H1 (cell line): ENCODE measurements at regions not wholly inside any gene's neighbourhood (a gene's known extent, or its start where the extent isn't known, plus 50 kb on each side); places are given as distances from the start of the nearest gene placed in this dataset.

Experiments used
- CTCF ChIA-PET: fragments of 300-600 bp; sonication (Branson Sonifier 250); formaldehyde crosslinking; loops from one replicate; lab custom pipeline; 2021; ENCODE audit not compliant: partially characterized antibody; lab: Charles Lee
- POLR2A ChIA-PET: fragments of 300-600 bp; sonication (Branson Sonifier 250); formaldehyde crosslinking; loops from one replicate; lab custom pipeline; 2021; ENCODE audit warnings: inconsistent platforms; ENCODE audit not compliant: partially characterized antibody; lab: Charles Lee
- DNase-seq, 2 experiments: peaks; one replicate each; pipeline versions ENCODE4 v3.0.0 to v3.0.0-alpha.2; 2010 to 2022; ENCODE audit warnings: low spot score in 2 of 2, low read depth in 1 of 2, mixed read lengths in 1 of 2
- FAIRE-seq: peaks from 2 replicates; lab custom pipeline; 2011; peaks lifted over from hg19 to GRCh38; lab: Jason Lieb, UNC
- H2AFZ ChIP-seq: 2 replicates; pipeline ENCODE4 v1.8.1; 2012; ENCODE audit warnings: low read length, inconsistent platforms
- H2AK5ac ChIP-seq: 2 replicates; pipeline ENCODE4 v1.6.1; 2013; ENCODE audit warnings: low read depth, low read length
- H2BK120ac ChIP-seq: replicated peaks from 2 replicates; pipeline ENCODE3; 2013; ENCODE audit warnings: low read depth, low read length, inconsistent platforms
- H2BK12ac ChIP-seq: 2 replicates; pipeline ENCODE4 v1.6.1; 2013; ENCODE audit warnings: low read depth, low read length
- H2BK15ac ChIP-seq: 2 replicates; pipeline ENCODE4 v1.6.1; 2013; ENCODE audit warnings: low read length
- H2BK20ac ChIP-seq: 2 replicates; pipeline ENCODE4 v1.6.1; 2013; ENCODE audit warnings: low read length
- H2BK5ac ChIP-seq: 2 replicates; pipeline ENCODE4 v1.6.1; 2013; ENCODE audit warnings: low read depth, low read length
- H3K14ac ChIP-seq: 2 replicates; pipeline ENCODE4 v1.6.1; 2013; ENCODE audit warnings: inconsistent platforms; ENCODE audit not compliant: insufficient read length
- H3K18ac ChIP-seq: 2 replicates; pipeline ENCODE4 v1.6.1; 2013; ENCODE audit warnings: low read length; ENCODE audit errors: extremely low read depth
- H3K23ac ChIP-seq: 2 replicates; pipeline ENCODE4 v1.6.1; 2013; ENCODE audit warnings: inconsistent platforms; ENCODE audit not compliant: insufficient read length
- H3K23me2 ChIP-seq: 2 replicates; pipeline ENCODE4 v1.6.1; 2013; ENCODE audit warnings: low read depth, low read length
- H3K27ac ChIP-seq: 2 replicates; pipeline ENCODE4 v1.6.1; 2011; ENCODE audit warnings: low read depth, low read length, inconsistent platforms
- H3K27me3 ChIP-seq, 4 experiments: replicated peaks in 1 of 4; 1 replicate in 1 of 4; 2 replicates in 3 of 4; pipeline versions ENCODE4 v1.6.1 to v1.8.1; 2011 to 2013; ENCODE audit warnings: low read length in 3 of 4, mild to moderate bottlenecking in 3 of 4, inconsistent platforms in 2 of 4, mixed read lengths in 2 of 4, moderate library complexity in 1 of 4; ENCODE audit not compliant: control insufficient read depth in 3 of 4, insufficient read depth in 3 of 4; ENCODE audit errors: extremely low read depth in 1 of 4
- H3K36me3 ChIP-seq, 4 experiments: 2 replicates each; pipeline versions ENCODE4 v1.6.1 to v1.8.1; 2011 to 2013; ENCODE audit warnings: mild to moderate bottlenecking in 4 of 4, low read length in 3 of 4, moderate library complexity in 2 of 4, control low read depth in 1 of 4, inconsistent platforms in 1 of 4; ENCODE audit not compliant: insufficient read depth in 4 of 4, control insufficient read depth in 2 of 4
- H3K4ac ChIP-seq: replicated peaks from 2 replicates; pipeline ENCODE3; 2013; ENCODE audit warnings: low read length, low read depth, mixed read lengths, inconsistent platforms; ENCODE audit not compliant: insufficient read length
- H3K4me1 ChIP-seq, 4 experiments: replicated peaks in 1 of 4; 1 replicate in 1 of 4; 2 replicates in 3 of 4; pipeline versions ENCODE4 v1.6.1 to v1.8.1; 2011 to 2013; ENCODE audit warnings: low read length in 3 of 4, inconsistent platforms in 2 of 4, mixed read lengths in 1 of 4; ENCODE audit not compliant: insufficient read depth in 4 of 4, control insufficient read depth in 3 of 4
- H3K4me2 ChIP-seq, 2 experiments: 2 replicates each; pipeline versions ENCODE4 v1.6.1 to v1.8.1; 2011 to 2013; ENCODE audit warnings: low read depth in 2 of 2, low read length in 2 of 2, control low read depth in 1 of 2, inconsistent platforms in 1 of 2, mild to moderate bottlenecking in 1 of 2; ENCODE audit not compliant: insufficient read depth in 1 of 2
- H3K4me3 ChIP-seq, 4 experiments: fragments of 200-600, 300-600 bp in 1 of 4; sonication (generic), shearing (Covaris generic), sonication (Bioruptor Twin) in 1 of 4; 2 replicates each; pipeline versions ENCODE4 v1.5.1 to v1.8.1; 2011 to 2016; ENCODE audit warnings: low read length in 4 of 4, low read depth in 3 of 4, control low read depth in 2 of 4, inconsistent platforms in 2 of 4, mild to moderate bottlenecking in 2 of 4, mixed read lengths in 1 of 4, moderate library complexity in 1 of 4; ENCODE audit not compliant: insufficient read depth in 2 of 4; ENCODE audit errors: extremely low read depth in 1 of 4
- H3K56ac ChIP-seq: replicated peaks from 2 replicates; pipeline ENCODE3; 2013; ENCODE audit warnings: low read depth, mild to moderate bottlenecking, mixed read lengths, low read length, inconsistent platforms; ENCODE audit not compliant: insufficient read length
- H3K79me1 ChIP-seq: 2 replicates; pipeline ENCODE4 v1.6.1; 2013; ENCODE audit warnings: low read depth, low read length, control low read depth
- H3K79me2 ChIP-seq, 2 experiments: 2 replicates each; pipeline versions ENCODE4 v1.6.1 to v1.8.1; 2012 to 2013; ENCODE audit warnings: low read length in 2 of 2, mild to moderate bottlenecking in 2 of 2, inconsistent platforms in 1 of 2; ENCODE audit not compliant: insufficient read depth in 2 of 2, control insufficient read depth in 1 of 2
- H3K9ac ChIP-seq, 4 experiments: replicated peaks in 1 of 4; 1 replicate in 1 of 4; 2 replicates in 3 of 4; pipeline versions ENCODE4 v1.6.1 to v1.8.1; 2011 to 2013; ENCODE audit warnings: low read depth in 3 of 4, low read length in 3 of 4, control low read depth in 2 of 4, mild to moderate bottlenecking in 2 of 4, moderate library complexity in 2 of 4, inconsistent platforms in 1 of 4; ENCODE audit errors: extremely low read depth in 1 of 4
- H3K9me3 ChIP-seq, 2 experiments: 2 replicates each; pipeline versions ENCODE4 v1.6.1 to v1.8.1; 2012 to 2013; ENCODE audit warnings: mild to moderate bottlenecking in 2 of 2, moderate library complexity in 2 of 2, control low read depth in 1 of 2, inconsistent platforms in 1 of 2, low read depth in 1 of 2, low read length in 1 of 2, mixed read lengths in 1 of 2; ENCODE audit not compliant: insufficient read depth in 2 of 2
- H4K20me1 ChIP-seq, 2 experiments: replicated peaks in 1 of 2; 2 replicates each; pipeline versions ENCODE3 to v1.8.1; 2011 to 2013; ENCODE audit warnings: inconsistent platforms in 2 of 2, low read length in 2 of 2, mild to moderate bottlenecking in 1 of 2; ENCODE audit not compliant: insufficient read depth in 2 of 2, control insufficient read depth in 1 of 2
- H4K5ac ChIP-seq: 2 replicates; pipeline ENCODE4 v1.6.1; 2013; ENCODE audit warnings: low read length, low read depth, mixed read lengths, inconsistent platforms; ENCODE audit not compliant: insufficient read length
- H4K8ac ChIP-seq: 2 replicates; pipeline ENCODE4 v1.8.0; 2013; ENCODE audit warnings: mild to moderate bottlenecking, moderate library complexity, low read length, inconsistent platforms; ENCODE audit not compliant: insufficient read depth; ENCODE audit errors: extremely low read depth
- H4K91ac ChIP-seq: replicated peaks from 2 replicates; pipeline ENCODE3; 2013; ENCODE audit warnings: low read length, mixed read lengths, inconsistent platforms; ENCODE audit not compliant: insufficient read length
- CBX5 ChIP-seq: fragments of 300-800, 300-1000 bp; sonication (generic); IDR thresholded peaks from 2 replicates; pipeline ENCODE4 v1.7.1; 2016; ENCODE audit warnings: antibody characterized with exemption, low read length, low read depth
- EP300 ChIP-seq, 2 experiments: IDR thresholded peaks; 1 replicate in 1 of 2; 2 replicates in 1 of 2; pipeline ENCODE4 v1.6.1; 2011 to 2012; ENCODE audit warnings: low read depth in 2 of 2, low read length in 2 of 2, mild to moderate bottlenecking in 2 of 2, borderline replicate concordance in 1 of 2, inconsistent platforms in 1 of 2, moderate library complexity in 1 of 2
- KDM4A ChIP-seq: IDR thresholded peaks from one replicate; pipeline ENCODE4 v1.7.1; 2012; ENCODE audit warnings: low read depth, mild to moderate bottlenecking, moderate library complexity, low read length, inconsistent platforms; ENCODE audit not compliant: severe bottlenecking
- POLR2AphosphoS5 ChIP-seq: IDR thresholded peaks from 2 replicates; pipeline ENCODE4 v1.6.1; 2011; ENCODE audit warnings: low read depth, low read length
- RNF2 ChIP-seq: fragments of 200-900, 300-1000 bp; sonication (generic); IDR thresholded peaks from 2 replicates; pipeline ENCODE4 v1.7.1; 2016; ENCODE audit warnings: borderline replicate concordance, low read depth, mild to moderate bottlenecking, antibody characterized with exemption, low read length; ENCODE audit not compliant: poor library complexity, severe bottlenecking; ENCODE audit errors: missing control alignments
- SIX5 ChIP-seq: IDR thresholded peaks from 2 replicates; pipeline ENCODE4 v1.6.1; 2011; ENCODE audit warnings: mild to moderate bottlenecking, low read depth, low read length
- SP1 ChIP-seq: IDR thresholded peaks from 2 replicates; pipeline ENCODE4 v1.6.1; 2011; ENCODE audit warnings: low read depth, low read length
- TAF7 ChIP-seq: optimal IDR thresholded peaks from 2 replicates; pipeline ENCODE3; 2011; ENCODE audit warnings: low read depth, mild to moderate bottlenecking, inconsistent platforms, low read length, moderate library complexity, borderline replicate concordance
- WGBS, 2 experiments: shearing (Covaris generic) in 1 of 2; methylation state at CpG; one replicate each; pipeline versions ENCODE4 v1.1.6 to v1.1.7; 2013 to 2015; ENCODE audit warnings: low lambda C conversion rate in 2 of 2, mixed read lengths in 2 of 2, inconsistent platforms in 1 of 2, low coverage in 1 of 2, missing lambda C conversion rate in 1 of 2; ENCODE audit not compliant: insufficient replicate concordance in 2 of 2, insufficient coverage in 1 of 2, insufficient read length in 1 of 2; ENCODE audit errors: extremely low coverage in 1 of 2, missing lambda C conversion rate in 1 of 2; 5-methylcytosine and 5-hydroxymethylcytosine counted together
- TF ChIP-seq, protein P1 (sequence below): IDR thresholded peaks from 2 replicates; pipeline ENCODE4 v1.6.1; 2012; ENCODE audit warnings: low read length, inconsistent platforms
- TF ChIP-seq, protein P2 (sequence below): IDR thresholded peaks from 2 replicates; pipeline ENCODE4 v1.6.1; 2012; ENCODE audit warnings: inconsistent platforms
- TF ChIP-seq, protein P3 (sequence below): IDR thresholded peaks from 2 replicates; pipeline ENCODE4 v1.6.1; 2011; ENCODE audit warnings: low read depth, mild to moderate bottlenecking, low read length; ENCODE audit not compliant: insufficient read depth

DNA sequence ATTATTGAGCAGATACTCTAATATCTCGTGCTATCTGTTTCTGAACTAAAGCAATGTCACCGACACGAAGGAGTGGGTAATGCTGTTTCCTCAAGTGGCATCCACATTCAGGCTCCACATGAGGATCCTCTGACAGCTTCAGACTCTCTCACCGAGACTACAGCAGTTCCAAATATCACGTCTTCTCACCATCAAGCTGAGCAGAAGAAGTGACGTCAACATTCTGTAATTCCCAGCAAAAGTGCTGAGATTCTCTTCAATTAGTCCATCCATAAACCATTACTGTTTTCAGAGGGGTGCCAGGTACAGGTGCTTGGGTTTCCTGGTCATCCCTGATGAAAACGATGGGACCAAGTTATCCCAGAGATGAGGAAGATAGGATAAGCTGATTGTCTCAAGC lies 110.0 kb upstream of the DACH1 start:
- no peak for FAIRE-seq
- H2BK120ac ChIP-seq: no peak overlapping the region
- 92% methylated on average over 7 of the region's 7 CpGs; no CpG with 5 or more reads in 1 of the 2 experiments for WGBS, 2 experiments
- no peak overlapping the region for H3K14ac ChIP-seq
- H3K4me2 ChIP-seq: no peak overlapping the region
- no peak overlapping the region for H3K23ac ChIP-seq
- DNase-seq: no peak
- no peak overlapping the region for H3K9ac ChIP-seq
- ChIA-PET POLR2A (no interaction called here), CTCF (interaction anchor here (0.7 to 4.3 kb wide), 4 partner anchors 9 to 211 kb away, joined by 3 to 44 read pairs (median 3); no protein-coding TSS in a partner anchor)
- no peak overlapping the region for H2BK12ac ChIP-seq
- no peak overlapping the region for H4K91ac ChIP-seq
- H3K4ac ChIP-seq: no peak overlapping the region
- H2AFZ ChIP-seq: no peak overlapping the region
- no peak overlapping the region for H2BK15ac ChIP-seq
- H4K20me1 ChIP-seq: no peaks in the 10 kb centered on the region
- no peak overlapping the region for H2BK5ac ChIP-seq
- H2AK5ac ChIP-seq: no peak overlapping the region
- H3K27ac ChIP-seq: no peak overlapping the region
- no peak overlapping the region for H4K8ac ChIP-seq
- H4K5ac ChIP-seq: no peak overlapping the region
- H3K79me1 ChIP-seq: no peaks in the 10 kb centered on the region
- H3K36me3 ChIP-seq: no peaks in the 10 kb centered on the region
- H2BK20ac ChIP-seq: no peak overlapping the region
- H3K56ac ChIP-seq: no peak overlapping the region
- peaks cover 0 to 5% (median 2%) of the 10 kb centered on the region in 4 experiments; a peak in 2 of 7 replicates for H3K4me1 ChIP-seq
- no peak overlapping the region for H3K4me3 ChIP-seq
- no peaks in the 10 kb centered on the region for H3K79me2 ChIP-seq
- H3K23me2 ChIP-seq: no peaks in the 10 kb centered on the region
- H3K27me3 ChIP-seq: no peaks in the 10 kb centered on the region
- no peaks in the 10 kb centered on the region for H3K9me3 ChIP-seq
- no peak overlapping the region for H3K18ac ChIP-seq
- TF ChIP-seq, protein P1, sequence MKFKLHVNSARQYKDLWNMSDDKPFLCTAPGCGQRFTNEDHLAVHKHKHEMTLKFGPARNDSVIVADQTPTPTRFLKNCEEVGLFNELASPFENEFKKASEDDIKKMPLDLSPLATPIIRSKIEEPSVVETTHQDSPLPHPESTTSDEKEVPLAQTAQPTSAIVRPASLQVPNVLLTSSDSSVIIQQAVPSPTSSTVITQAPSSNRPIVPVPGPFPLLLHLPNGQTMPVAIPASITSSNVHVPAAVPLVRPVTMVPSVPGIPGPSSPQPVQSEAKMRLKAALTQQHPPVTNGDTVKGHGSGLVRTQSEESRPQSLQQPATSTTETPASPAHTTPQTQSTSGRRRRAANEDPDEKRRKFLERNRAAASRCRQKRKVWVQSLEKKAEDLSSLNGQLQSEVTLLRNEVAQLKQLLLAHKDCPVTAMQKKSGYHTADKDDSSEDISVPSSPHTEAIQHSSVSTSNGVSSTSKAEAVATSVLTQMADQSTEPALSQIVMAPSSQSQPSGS: no peak
- TF ChIP-seq SP1 (no peak), KDM4A (no peak), POLR2AphosphoS5 (no peak), EP300 (IDR thresholded peaks at IDR 0.05; ENCODE audit: borderline replicate concordance in 1 of 2, low read depth in 2 of 2, low read length in 2 of 2) (no peak), SIX5 (no peak), CBX5 (no peak), RNF2 (no peak), TAF7 (no peak)
- TF ChIP-seq, protein P2, sequence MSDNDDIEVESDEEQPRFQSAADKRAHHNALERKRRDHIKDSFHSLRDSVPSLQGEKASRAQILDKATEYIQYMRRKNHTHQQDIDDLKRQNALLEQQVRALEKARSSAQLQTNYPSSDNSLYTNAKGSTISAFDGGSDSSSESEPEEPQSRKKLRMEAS: no peak
- TF ChIP-seq, protein P3, sequence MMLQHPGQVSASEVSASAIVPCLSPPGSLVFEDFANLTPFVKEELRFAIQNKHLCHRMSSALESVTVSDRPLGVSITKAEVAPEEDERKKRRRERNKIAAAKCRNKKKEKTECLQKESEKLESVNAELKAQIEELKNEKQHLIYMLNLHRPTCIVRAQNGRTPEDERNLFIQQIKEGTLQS: no peak
